ENCODE measurements at regions not wholly inside any gene's neighbourhood (a gene's known extent, or its start where the extent isn't known, plus 50 kb on each side); places are given as distances from the start of the nearest gene placed in this dataset.

DNA sequence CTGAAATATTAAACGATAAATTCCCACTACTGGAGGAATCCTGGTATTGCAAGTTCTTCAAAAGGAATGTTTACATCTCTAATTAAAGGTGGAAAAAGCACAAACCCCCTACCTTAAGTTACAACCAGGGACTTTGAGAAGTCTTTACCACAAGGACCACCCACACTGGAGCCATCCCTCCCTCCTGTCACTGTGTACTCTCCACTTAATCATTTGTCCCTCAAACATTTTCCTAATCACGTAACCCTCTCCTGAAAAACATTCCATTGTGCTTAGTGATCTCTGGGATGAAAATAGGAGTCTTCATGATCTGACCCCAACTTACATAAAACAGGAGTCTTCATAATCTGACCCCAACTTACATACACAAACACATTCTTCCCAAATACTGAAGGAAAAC, 85.7 kb downstream of the SUCLG1 start:
- H3K9me3 Mint-ChIP-seq, result no peaks in the 10 kb centered on the region
- no peak for DNase-seq
- H3K27me3 Mint-ChIP-seq, result no peaks in the 10 kb centered on the region
- no peak overlapping the region for H3K27ac Mint-ChIP-seq
- no peaks in the 10 kb centered on the region for H3K36me3 Mint-ChIP-seq
- CTCF ChIA-PET, result no interaction called here
- H3K4me1 Mint-ChIP-seq, result no peaks in the 10 kb centered on the region
- no peak overlapping the region for H3K4me3 Mint-ChIP-seq

DNA sequence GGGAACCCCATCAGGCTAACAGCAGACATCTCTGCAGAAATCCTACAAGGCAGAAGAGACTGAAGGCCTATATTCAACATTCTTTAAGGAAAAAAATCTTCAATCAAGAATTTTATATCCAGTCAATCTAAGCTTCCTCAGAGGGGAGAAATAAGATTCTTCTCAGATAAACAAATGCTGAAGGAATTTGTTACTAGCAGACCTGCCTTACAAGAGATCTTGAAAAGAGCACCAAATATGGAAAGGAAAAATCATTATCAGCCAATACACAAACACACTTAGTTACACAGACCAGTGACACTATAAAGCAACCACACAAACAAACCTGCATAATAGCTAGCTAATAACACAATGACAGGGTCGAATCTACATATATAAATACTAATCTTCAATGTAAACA, 96.5 kb downstream of the SUCLG1 start:
- Mint-ChIP-seq H3K36me3 (no peaks in the 10 kb centered on the region), H3K4me3 (no peak overlapping the region), H3K27ac (no peak overlapping the region), H3K4me1 (no peaks in the 10 kb centered on the region), H3K9me3 (peaks cover 7% of the 10 kb centered on the region), H3K27me3 (no peaks in the 10 kb centered on the region)
- no peak for DNase-seq
- CTCF ChIA-PET, result no interaction called here

DNA sequence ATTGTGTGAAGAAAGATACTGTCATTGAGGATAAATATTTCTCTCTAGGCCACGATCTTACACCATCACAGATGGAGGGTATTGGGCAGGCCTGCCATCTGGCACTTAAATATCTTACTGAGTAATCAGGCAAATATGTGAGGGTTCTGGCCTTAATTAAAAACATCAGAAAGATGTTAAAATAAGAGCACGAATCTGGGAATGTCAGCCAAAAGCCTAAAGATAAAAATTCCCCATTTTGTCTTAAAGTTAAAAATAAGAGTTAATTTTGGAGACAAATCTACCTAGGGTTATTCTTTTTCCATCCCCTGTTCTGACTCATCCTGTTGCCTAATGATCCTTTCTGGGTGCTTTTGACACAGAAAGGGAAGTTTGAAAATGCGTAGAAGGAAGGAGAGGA, 121.0 kb downstream of the SUCLG1 start:
- Mint-ChIP-seq H3K9me3 (no peaks in the 10 kb centered on the region), H3K4me1 (no peaks in the 10 kb centered on the region), H3K36me3 (no peaks in the 10 kb centered on the region), H3K27me3 (no peaks in the 10 kb centered on the region), H3K27ac (no peak overlapping the region), H3K4me3 (no peak overlapping the region)
- DNase-seq, result no peak
- CTCF ChIA-PET, result interaction anchor here (1.5 kb wide), 1 partner anchor 23 kb away, joined by 4 read pairs; no protein-coding TSS in a partner anchor

DNA sequence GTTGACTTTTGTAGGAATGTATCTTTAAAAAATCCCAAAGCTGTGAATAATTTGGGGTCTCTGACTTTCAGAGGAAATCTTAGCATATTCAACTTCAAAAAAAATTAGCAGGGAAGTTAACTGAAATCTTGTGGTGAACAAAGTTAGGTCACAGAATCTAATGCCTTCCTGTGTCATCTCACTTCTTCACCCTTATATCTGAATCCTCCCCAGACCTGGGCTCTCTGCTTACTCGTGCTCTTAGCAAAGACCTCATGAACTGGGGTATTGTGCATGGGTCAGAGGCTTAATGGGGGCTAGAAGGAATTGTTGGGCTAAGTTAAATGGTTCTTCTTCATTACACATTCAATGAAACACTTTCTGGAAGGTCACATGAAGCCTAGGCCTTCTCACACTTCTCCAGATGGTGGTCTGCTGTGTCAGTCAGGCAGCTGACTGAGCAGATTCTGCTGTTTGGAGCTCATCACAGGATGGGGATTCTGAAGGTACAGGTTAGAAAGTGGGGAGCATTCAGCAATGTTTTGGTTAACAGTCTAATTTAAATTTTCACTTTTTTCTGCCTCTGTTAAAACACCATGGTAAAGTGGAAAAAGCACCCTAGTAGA, 131.3 kb downstream of the SUCLG1 start:
- Mint-ChIP-seq H3K27ac (no peak overlapping the region), H3K4me1 (no peaks in the 10 kb centered on the region), H3K4me3 (no peak overlapping the region), H3K27me3 (peaks cover 7% of the 10 kb centered on the region), H3K9me3 (no peaks in the 10 kb centered on the region), H3K36me3 (no peaks in the 10 kb centered on the region)
- no peak for DNase-seq
- CTCF ChIA-PET, result interaction anchor here (3.1 kb wide), 1 partner anchor 13 kb away, joined by 11 read pairs; no protein-coding TSS in a partner anchor

DNA sequence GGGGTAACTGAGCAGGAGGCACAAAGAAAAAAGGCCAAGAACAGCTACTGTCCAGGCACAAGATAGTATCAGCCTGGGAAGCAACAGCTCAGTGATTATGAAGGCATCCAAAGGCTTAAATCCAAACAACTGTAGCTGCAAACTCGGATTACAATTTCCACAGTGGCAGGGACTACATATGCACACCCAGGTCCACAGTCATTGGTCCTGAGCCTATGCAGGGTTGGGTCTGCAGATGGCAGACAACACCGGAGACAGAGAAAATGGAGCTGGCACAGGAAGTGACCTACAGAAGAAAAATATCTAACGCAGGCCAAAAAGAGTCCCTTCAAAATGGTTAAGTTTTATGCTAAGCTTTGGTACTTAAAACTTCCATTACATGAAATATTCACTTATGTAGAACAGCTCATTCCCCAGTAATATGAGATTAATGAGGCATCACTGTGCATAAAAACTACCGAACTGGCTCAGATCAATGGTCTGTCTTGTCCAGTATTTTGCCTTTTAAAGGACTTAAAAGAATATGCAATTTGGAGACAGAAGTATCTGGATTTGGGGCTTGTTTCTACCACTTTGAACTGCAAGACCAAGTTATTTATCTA, 132.1 kb downstream of the SUCLG1 start:
- Mint-ChIP-seq H3K4me1 (no peaks in the 10 kb centered on the region), H3K27me3 (peaks cover 7% of the 10 kb centered on the region), H3K27ac (no peak overlapping the region), H3K36me3 (no peaks in the 10 kb centered on the region), H3K4me3 (no peak overlapping the region), H3K9me3 (no peaks in the 10 kb centered on the region)
- no peak for DNase-seq
- CTCF ChIA-PET, result interaction anchor here (3.1 kb wide), 1 partner anchor 12 kb away, joined by 11 read pairs; no protein-coding TSS in a partner anchor

DNA sequence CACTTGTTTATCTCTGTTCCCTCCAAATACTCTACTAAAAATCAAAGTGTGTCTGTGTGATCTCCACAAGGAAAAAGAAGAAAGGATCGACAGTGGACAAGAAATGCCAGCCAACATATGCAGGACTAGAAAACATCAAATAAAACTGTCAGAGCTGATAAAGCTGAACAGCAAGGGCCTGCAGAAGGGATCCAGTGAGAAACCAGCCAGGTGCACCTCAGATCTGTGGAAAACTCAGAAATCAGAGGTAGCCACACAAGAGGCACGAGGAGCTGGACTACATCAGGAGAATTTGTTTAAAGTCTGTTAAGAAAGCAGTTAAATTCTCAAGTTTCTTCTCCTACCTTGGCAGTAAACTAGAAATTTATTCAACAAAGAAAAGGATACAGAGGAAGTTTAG, 135.2 kb downstream of the SUCLG1 start:
- CTCF ChIA-PET, result interaction anchor here (2.0 kb wide), 1 partner anchor 9 kb away, joined by 8 read pairs; no protein-coding TSS in a partner anchor
- no peak for DNase-seq
- Mint-ChIP-seq H3K27me3 (peaks cover 16% of the 10 kb centered on the region), H3K4me3 (no peak overlapping the region), H3K4me1 (no peaks in the 10 kb centered on the region), H3K9me3 (no peaks in the 10 kb centered on the region), H3K27ac (no peak overlapping the region), H3K36me3 (no peaks in the 10 kb centered on the region)

DNA sequence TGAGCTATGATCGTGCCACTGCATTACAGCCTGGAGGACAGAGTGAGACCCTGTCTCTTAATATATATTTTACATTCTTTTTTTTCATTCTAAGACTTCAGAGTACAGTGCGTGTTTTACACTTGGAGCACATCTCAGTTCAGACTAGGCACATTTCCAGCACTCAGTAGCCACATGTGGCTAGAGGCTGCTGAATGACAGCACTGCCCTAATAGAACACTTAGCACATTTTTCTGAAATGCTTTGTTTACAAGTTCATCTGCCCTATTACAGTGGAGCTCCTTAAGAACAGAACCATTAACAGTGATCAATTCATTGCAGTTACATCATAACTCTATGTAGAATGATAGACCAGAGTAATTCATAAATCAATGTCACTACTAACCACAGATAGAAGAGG, 138.1 kb downstream of the SUCLG1 start:
- H3K27me3 Mint-ChIP-seq, result peaks cover 30% of the 10 kb centered on the region

DNA sequence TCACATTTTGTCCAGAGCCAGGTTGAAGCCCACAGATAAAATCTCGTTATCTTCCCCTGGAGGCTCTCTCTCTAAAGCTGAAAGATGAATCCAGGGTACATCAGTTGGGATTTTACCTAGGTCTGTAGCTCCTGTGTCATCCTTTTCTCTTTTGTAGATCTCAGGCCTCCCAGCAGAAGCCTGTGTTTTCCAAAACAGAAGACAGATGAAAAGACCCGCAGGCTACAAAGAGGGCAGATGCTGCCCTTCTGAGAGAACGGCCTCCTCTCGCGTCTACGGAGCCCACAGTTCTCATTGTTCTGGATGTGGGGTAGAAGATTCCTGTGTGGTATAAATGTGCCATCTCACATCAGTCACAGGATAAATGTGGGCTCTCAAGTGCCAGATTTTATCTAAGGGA, 139.5 kb downstream of the SUCLG1 start:
- Mint-ChIP-seq H3K36me3 (no peaks in the 10 kb centered on the region), H3K4me1 (no peaks in the 10 kb centered on the region), H3K4me3 (no peak overlapping the region), H3K27me3 (peaks cover 30% of the 10 kb centered on the region), H3K9me3 (no peaks in the 10 kb centered on the region), H3K27ac (no peak overlapping the region)
- no peak for DNase-seq
- CTCF ChIA-PET, result interaction anchor here (1.8 kb wide), 1 partner anchor 297 kb away, joined by 7 read pairs; no protein-coding TSS in a partner anchor

More for the DNA sequence above, 138.1 kb downstream of the SUCLG1 start:
- CTCF ChIA-PET, result interaction anchor here (0.7 kb wide), 1 partner anchor 316 kb away, joined by 3 read pairs; no protein-coding TSS in a partner anchor
- H3K4me3 Mint-ChIP-seq, result no peak overlapping the region
- no peaks in the 10 kb centered on the region for H3K9me3 Mint-ChIP-seq
- DNase-seq, result no peak
- H3K27ac Mint-ChIP-seq, result no peak overlapping the region
- no peaks in the 10 kb centered on the region for H3K36me3 Mint-ChIP-seq
- H3K4me1 Mint-ChIP-seq, result no peaks in the 10 kb centered on the region

DNA sequence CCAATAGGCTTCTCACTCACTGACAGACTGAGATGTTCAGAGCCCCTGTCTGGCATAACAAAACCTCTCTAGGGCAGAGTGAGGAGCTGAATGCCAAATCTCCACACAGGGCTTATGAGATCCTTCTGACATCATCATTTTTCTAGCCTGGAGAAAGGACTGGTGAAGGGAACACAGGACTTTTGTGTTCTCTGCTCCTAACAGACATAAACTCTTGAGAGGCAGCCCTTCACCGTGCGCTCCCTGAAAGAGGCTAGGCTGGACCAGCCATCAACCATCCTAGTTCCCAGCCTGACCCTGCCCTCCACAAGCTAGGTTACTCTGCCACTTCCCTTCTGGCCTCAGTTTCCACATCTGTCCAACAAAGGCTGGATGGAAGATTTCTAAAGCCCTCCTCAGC, 141.9 kb downstream of the SUCLG1 start:
- Mint-ChIP-seq H3K27me3 (peaks cover 26% of the 10 kb centered on the region), H3K36me3 (no peaks in the 10 kb centered on the region), H3K27ac (no peak overlapping the region), H3K4me1 (no peaks in the 10 kb centered on the region), H3K9me3 (no peaks in the 10 kb centered on the region), H3K4me3 (no peak overlapping the region)
- no peak for DNase-seq
- CTCF ChIA-PET, result interaction anchor here (2.6 kb wide), 1 partner anchor 107 kb away, joined by 8 read pairs; no protein-coding TSS in a partner anchor

DNA sequence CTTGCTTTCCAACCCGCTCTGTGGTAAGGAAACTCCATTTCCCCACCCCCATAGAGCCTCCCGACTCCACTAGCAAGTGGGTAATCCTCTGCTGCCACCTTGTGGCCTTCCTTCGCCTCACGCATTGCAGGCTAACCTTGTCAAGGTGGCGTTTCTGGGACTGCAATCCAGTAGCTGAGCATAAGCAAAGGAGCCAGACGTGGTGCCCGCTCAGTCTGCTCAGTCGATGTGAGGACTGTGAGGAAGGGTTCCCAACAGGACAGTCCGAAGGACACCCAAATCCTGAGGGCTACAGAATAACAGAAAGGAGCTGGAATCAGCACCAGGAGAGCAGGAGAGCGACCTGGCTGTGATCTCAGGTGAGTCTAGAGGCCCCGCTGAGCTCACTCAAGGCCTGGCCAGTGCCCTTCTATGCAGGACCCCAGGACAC, 144.2 kb downstream of the SUCLG1 start:
- peaks cover 26% of the 10 kb centered on the region for H3K27me3 Mint-ChIP-seq
- H3K36me3 Mint-ChIP-seq, result no peaks in the 10 kb centered on the region
- H3K4me1 Mint-ChIP-seq, result no peaks in the 10 kb centered on the region
- no peak overlapping the region for H3K4me3 Mint-ChIP-seq
- H3K9me3 Mint-ChIP-seq, result no peaks in the 10 kb centered on the region
- DNase-seq, result peak; percentile 87
- CTCF ChIA-PET, result interaction anchor here (0.6 to 4.5 kb wide), 17 partner anchors 9 to 292 kb away, joined by 3 to 41 read pairs (median 4); no protein-coding TSS in a partner anchor
- H3K27ac Mint-ChIP-seq, result no peak overlapping the region

DNA sequence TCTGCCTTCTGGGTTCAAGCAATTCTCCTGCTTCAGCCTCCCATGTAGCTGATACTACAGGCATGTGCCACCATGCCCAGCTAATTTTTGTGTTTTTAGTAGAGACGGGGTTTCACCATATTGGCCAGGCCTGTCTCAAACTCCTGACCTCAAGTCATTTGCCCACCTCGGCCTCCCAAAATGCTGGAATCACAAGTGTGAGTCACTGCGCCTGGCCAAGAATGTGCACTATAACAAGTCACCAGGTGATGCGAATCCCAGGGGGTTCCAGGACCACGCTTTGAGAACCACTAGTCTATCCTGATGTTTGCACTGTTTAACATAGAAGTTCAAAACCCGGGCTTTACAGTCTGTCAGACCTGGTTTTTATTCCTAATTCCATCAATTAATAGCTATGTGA, 144.8 kb downstream of the SUCLG1 start:
- no peaks in the 10 kb centered on the region for H3K4me1 Mint-ChIP-seq
- H3K27ac Mint-ChIP-seq, result no peak overlapping the region
- peaks cover 21% of the 10 kb centered on the region for H3K27me3 Mint-ChIP-seq

DNA sequence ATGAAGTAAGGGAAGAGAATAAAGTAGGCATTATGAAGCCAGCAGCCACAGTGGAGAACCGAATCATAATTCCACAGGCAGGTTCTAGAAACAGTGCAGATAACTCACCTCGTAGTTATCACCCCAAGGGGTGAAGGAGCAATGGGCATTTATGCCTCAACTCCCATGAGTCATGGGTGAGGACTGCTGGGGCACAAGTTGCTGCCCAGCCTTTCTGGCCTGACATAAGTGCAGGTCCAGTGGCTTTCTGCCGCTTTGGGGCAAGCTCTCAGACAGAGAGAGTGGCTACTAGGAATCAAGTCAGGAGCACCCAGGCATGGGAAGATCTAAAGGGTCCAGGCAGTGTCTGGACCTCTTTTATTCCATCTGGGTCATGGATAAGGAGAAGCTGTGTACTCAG, 149.8 kb downstream of the SUCLG1 start:
- H3K36me3 Mint-ChIP-seq, result no peaks in the 10 kb centered on the region
- DNase-seq, result no peak
- H3K4me3 Mint-ChIP-seq, result no peak overlapping the region
- peaks cover 11% of the 10 kb centered on the region for H3K27me3 Mint-ChIP-seq
- no peaks in the 10 kb centered on the region for H3K4me1 Mint-ChIP-seq
- H3K9me3 Mint-ChIP-seq, result peaks cover 2% of the 10 kb centered on the region
- H3K27ac Mint-ChIP-seq, result no peak overlapping the region
- CTCF ChIA-PET, result no interaction called here

More for the DNA sequence above, 144.8 kb downstream of the SUCLG1 start:
- Mint-ChIP-seq H3K4me3 (no peak overlapping the region), H3K9me3 (no peaks in the 10 kb centered on the region), H3K36me3 (no peaks in the 10 kb centered on the region)
- DNase-seq, result no peak
- CTCF ChIA-PET, result interaction anchor here (0.6 to 4.5 kb wide), 15 partner anchors 10 to 292 kb away, joined by 3 to 41 read pairs (median 5); no protein-coding TSS in a partner anchor

DNA sequence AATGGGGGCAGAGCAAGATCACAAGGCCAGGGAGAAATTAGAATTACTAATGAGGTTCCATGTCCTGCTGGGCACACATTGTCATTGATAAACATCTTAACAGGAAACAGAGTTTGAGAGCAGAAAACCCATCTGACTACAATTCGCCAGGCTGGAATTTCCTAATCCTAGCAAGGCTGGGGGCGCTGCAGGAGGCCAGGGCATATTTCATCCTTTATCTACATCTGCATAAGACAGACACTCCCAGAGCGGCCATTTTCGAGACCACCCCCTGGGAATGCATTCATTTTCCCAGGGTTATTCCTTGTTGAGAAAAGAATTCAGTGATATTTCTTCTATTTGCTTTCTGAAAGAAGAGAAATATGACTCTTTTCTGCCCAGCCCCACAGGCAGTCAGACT, 152.7 kb downstream of the SUCLG1 start:
- no peaks in the 10 kb centered on the region for H3K4me1 Mint-ChIP-seq
- no peaks in the 10 kb centered on the region for H3K36me3 Mint-ChIP-seq
- no peak for DNase-seq
- no peak overlapping the region for H3K27ac Mint-ChIP-seq
- no peak overlapping the region for H3K4me3 Mint-ChIP-seq
- CTCF ChIA-PET, result no interaction called here
- peaks cover 2% of the 10 kb centered on the region for H3K9me3 Mint-ChIP-seq
- peaks cover 10% of the 10 kb centered on the region for H3K27me3 Mint-ChIP-seq

DNA sequence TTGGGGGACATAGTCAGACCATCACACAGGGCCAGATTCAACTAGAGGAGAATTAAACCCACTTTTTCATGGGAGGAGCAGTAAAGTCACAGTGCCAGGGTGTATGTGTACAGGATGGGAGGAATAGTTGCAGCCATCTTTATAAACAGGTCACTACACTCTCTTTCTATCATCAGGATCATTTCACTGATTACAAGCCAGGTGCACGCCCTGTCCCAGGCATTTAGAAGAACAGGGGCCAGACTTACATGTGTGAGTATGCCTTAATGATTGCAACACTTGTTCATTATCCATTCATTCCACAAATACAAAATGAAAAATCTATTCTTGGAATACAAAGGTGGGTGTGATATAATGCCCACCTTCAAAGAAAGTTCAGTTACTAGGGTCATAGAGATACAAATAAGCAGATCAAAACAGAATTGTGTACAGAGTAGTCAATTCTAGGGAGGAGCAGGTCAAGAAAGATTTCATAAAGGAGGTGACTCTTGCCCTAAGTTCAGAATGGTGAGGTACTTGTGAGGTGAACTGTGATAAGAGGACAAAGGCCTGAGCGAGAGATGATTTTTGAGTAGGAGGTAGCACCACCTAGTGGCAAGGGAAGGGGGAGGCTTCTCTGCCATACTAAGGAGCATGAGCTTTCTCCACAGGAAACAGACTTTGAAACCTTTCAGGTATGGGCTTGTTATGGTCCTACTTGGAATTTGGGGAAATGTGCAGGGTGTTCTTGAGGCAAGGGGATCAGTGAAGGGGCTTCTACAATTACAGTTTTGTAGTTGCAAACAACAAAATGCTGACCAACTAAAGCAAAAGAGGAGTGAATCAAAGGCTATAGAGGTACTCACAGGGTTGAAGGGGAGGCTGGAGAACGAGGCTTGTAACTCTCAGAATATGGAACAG, 156.3 kb downstream of the SUCLG1 start:
- Mint-ChIP-seq H3K27me3 (peaks cover 3% of the 10 kb centered on the region), H3K4me1 (no peaks in the 10 kb centered on the region), H3K4me3 (no peak overlapping the region), H3K27ac (no peak overlapping the region), H3K9me3 (peaks cover 2% of the 10 kb centered on the region), H3K36me3 (no peaks in the 10 kb centered on the region)
- CTCF ChIA-PET, result interaction anchor here (0.6 to 3.7 kb wide), 8 partner anchors 12 to 284 kb away, joined by 3 to 41 read pairs (median 3); no protein-coding TSS in a partner anchor
- peak; percentile 57 for DNase-seq
